Esophagus muscularis mucosa (tissue), 3 donors: ENCODE measurements at regions not wholly inside any gene's neighbourhood (a gene's known extent, or its start where the extent isn't known, plus 50 kb on each side); places are given as distances from the start of the nearest gene placed in this dataset.

ENCODE experiments used
- CTCF ChIP-seq, 3 experiments: fragments of 200-600 bp in 2 of 3; fragments of 450-650 bp in 1 of 3; sonication (generic) in 2 of 3; IDR thresholded peaks; one replicate each; pipeline ENCODE4 v1.5.1; 2017 to 2019; ENCODE audit warnings: antibody characterized with exemption in 3 of 3, mild to moderate bottlenecking in 2 of 3, moderate library complexity in 1 of 3
- POLR2A ChIP-seq: fragments of 450-650 bp; IDR thresholded peaks from one replicate; pipeline ENCODE4 v1.6.1; 2017; ENCODE audit warnings: antibody characterized with exemption, moderate library complexity, mild to moderate bottlenecking, low read depth
- POLR2AphosphoS5 ChIP-seq, 2 donors: sonication (generic); formaldehyde crosslinking; IDR thresholded peaks; one replicate each; pipeline ENCODE4 v1.6.1; 2017; ENCODE audit warnings: antibody characterized with exemption in 2 of 2

DNA sequence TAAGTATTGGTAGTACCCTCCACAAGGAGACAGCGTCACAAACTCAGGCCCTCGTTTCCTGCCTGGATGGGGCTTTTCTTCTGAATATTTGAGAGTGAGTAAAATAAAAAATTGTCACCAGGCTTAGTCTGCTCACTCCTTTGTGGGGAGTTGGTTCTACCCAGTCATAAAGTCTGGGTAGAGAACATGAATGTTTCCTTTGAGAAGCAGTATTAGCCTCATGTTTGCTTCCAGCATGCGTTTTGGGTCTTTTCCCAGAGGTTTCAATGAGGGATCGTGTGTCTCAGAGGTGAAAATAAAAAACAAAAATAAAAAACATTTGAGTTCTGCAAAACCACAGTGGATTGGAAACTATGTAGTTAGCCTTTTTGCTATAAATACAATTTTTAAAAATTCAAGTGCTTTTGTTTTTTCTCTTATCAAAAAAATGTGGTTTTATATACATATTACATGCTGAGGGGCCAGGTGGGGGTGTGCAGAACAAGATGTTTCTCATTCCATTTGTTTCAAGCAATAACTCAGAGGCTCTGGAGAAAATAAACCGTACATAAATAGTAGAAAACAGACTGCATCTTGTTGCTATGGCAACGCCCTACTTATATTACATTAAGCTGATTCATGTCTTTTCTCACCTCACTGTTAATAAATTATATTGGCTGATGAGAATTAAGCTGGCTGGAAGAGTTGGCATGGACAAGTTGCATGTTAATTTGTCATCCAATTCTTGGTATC, 182.8 kb upstream of the FOXN2 start:
- TF ChIP-seq CTCF (IDR thresholded peaks at IDR 0.05) (no peak), POLR2AphosphoS5 (IDR thresholded peaks at IDR 0.05) (no peak), POLR2A (no peak)
